ENCODE measurements at regions not wholly inside any gene's neighbourhood (a gene's known extent, or its start where the extent isn't known, plus 50 kb on each side); places are given as distances from the start of the nearest gene placed in this dataset.

GRCh38 chr18:61963705-61964104 lies 70.9 kb upstream of the RNF152 start:
- Mint-ChIP-seq H3K36me3 (ENCODE audit: insufficient read depth, unreplicated experiment) (no peaks in the 10 kb centered on the region), H3K27ac (ENCODE audit: low read depth, unreplicated experiment) (no peak overlapping the region), H3K27me3 (ENCODE audit: insufficient read depth, unreplicated experiment) (no peaks in the 10 kb centered on the region), H3K9me3 (ENCODE audit: unreplicated experiment) (no peaks in the 10 kb centered on the region), H3K4me3 (ENCODE audit: unreplicated experiment) (no peak overlapping the region), H3K4me1 (ENCODE audit: insufficient read depth, unreplicated experiment) (peaks cover 7% of the 10 kb centered on the region)
- intact Hi-C loops (cut with micrococcal nuclease) = no loop called here
- BruUV-seq (replicated peaks) = no TSS peak
- ChIA-PET CTCF (interaction anchor here (0.7 kb wide), 1 partner anchor 10 kb away, joined by 4 read pairs; no protein-coding TSS in a partner anchor), POLR2A (no interaction called here)
- TF ChIP-seq CTCF (IDR thresholded peaks at IDR 0.05; ENCODE audit: unreplicated experiment) = no peak
- DNase-seq (ENCODE audit: unreplicated experiment) = no peak

GRCh38 chr18:61957801-61958516 lies 65.2 kb upstream of the RNF152 start:
- Mint-ChIP-seq H3K4me1 (ENCODE audit: insufficient read depth, unreplicated experiment) (peaks cover 13% of the 10 kb centered on the region), H3K27ac (ENCODE audit: low read depth, unreplicated experiment) (no peak overlapping the region), H3K4me3 (ENCODE audit: unreplicated experiment) (no peak overlapping the region), H3K9me3 (ENCODE audit: unreplicated experiment) (no peaks in the 10 kb centered on the region), H3K27me3 (ENCODE audit: insufficient read depth, unreplicated experiment) (no peaks in the 10 kb centered on the region), H3K36me3 (ENCODE audit: insufficient read depth, unreplicated experiment) (no peaks in the 10 kb centered on the region)
- no peak for DNase-seq (ENCODE audit: unreplicated experiment)
- ChIA-PET POLR2A (interaction anchor here (0.6 to 1.0 kb wide), 2 partner anchors 66 to 96 kb away, joined by 3 read pairs; no protein-coding TSS in a partner anchor), CTCF (interaction anchor here (0.5 to 1.1 kb wide), 3 partner anchors 66 to 145 kb away, joined by 3 to 4 read pairs (median 4); no protein-coding TSS in a partner anchor)
- no peak for TF ChIP-seq CTCF (IDR thresholded peaks at IDR 0.05; ENCODE audit: unreplicated experiment)
- intact Hi-C loops (cut with micrococcal nuclease) = no loop called here
- no TSS peak for BruUV-seq (replicated peaks)

- DNase-seq (ENCODE audit: unreplicated experiment) = no peak
- no peaks in the 10 kb centered on the region for H3K27me3 Mint-ChIP-seq (ENCODE audit: insufficient read depth, unreplicated experiment)
- no peaks in the 10 kb centered on the region for H3K9me3 Mint-ChIP-seq (ENCODE audit: unreplicated experiment)
- no peaks in the 10 kb centered on the region for H3K36me3 Mint-ChIP-seq (ENCODE audit: insufficient read depth, unreplicated experiment)
- H3K27ac Mint-ChIP-seq (ENCODE audit: low read depth, unreplicated experiment) = no peak overlapping the region
- no TSS peak for BruUV-seq (replicated peaks)
- H3K4me1 Mint-ChIP-seq (ENCODE audit: insufficient read depth, unreplicated experiment) = peaks cover 28% of the 10 kb centered on the region
- CTCF ChIA-PET = interaction anchor here (0.6 to 0.7 kb wide), 2 partner anchors 52 to 195 kb away, joined by 3 to 4 read pairs; no protein-coding TSS in a partner anchor
- no peak for TF ChIP-seq CTCF (IDR thresholded peaks at IDR 0.05; ENCODE audit: unreplicated experiment)
- POLR2A ChIA-PET = interaction anchor here (0.7 kb wide), 1 partner anchor 1129 kb away, joined by 3 read pairs; no protein-coding TSS in a partner anchor
- intact Hi-C loops (cut with micrococcal nuclease) = no loop called here
- no peak overlapping the region for H3K4me3 Mint-ChIP-seq (ENCODE audit: unreplicated experiment)
These were observed 62.8 kb upstream of the RNF152 start for GRCh38 chr18:61955644-61956043.

DNA sequence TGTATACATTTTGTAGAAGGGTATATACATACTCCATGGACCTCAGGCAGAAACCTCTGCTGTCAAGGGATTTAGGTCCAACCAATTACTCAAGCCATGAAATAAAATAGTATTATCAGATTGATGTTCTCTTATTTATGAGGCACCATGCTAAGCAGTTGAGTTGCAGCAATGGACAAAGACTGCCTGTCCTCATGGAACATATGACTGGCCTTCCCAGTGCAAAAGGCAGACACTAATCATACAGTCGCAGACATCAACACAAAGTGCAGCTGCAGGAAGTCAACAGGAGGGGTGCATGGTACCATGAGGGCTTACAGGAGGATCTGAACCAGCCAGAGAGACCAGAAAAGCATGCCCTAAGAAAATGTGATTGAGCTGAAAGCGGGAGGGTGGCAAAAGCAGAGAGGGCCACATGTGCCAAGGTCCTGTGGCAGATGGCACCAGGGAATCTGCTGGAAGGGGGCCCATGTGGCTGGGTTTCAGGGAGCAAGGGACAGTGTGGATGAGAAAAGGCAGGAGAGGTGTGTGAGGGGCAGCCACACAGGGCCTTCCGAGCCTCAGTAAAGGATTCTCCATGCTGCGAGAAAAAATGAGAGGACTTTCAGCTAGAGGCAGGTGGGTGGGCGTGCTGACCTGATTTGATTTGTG lies 61.4 kb upstream of the RNF152 start:
- no peaks in the 10 kb centered on the region for H3K9me3 Mint-ChIP-seq (ENCODE audit: unreplicated experiment)
- H3K27ac Mint-ChIP-seq (ENCODE audit: low read depth, unreplicated experiment) = no peak overlapping the region
- TF ChIP-seq CTCF (IDR thresholded peaks at IDR 0.05; ENCODE audit: unreplicated experiment) = no peak
- H3K4me3 Mint-ChIP-seq (ENCODE audit: unreplicated experiment) = no peak overlapping the region
- CTCF ChIA-PET = interaction anchor here (0.6 to 1.3 kb wide), 4 partner anchors 53 to 372 kb away, joined by 3 to 4 read pairs (median 4); no protein-coding TSS in a partner anchor
- peaks cover 32% of the 10 kb centered on the region for H3K4me1 Mint-ChIP-seq (ENCODE audit: insufficient read depth, unreplicated experiment)
- H3K36me3 Mint-ChIP-seq (ENCODE audit: insufficient read depth, unreplicated experiment) = peaks cover 6% of the 10 kb centered on the region
- intact Hi-C loops (cut with micrococcal nuclease) = no loop called here
- POLR2A ChIA-PET = interaction anchor here (3.7 kb wide), 1 partner anchor 58 kb away, joined by 21 read pairs; no protein-coding TSS in a partner anchor
- H3K27me3 Mint-ChIP-seq (ENCODE audit: insufficient read depth, unreplicated experiment) = no peaks in the 10 kb centered on the region
- no peak for DNase-seq (ENCODE audit: unreplicated experiment)
- BruUV-seq (replicated peaks) = no TSS peak

Data from MCF 10A (cell line).